Panc1 (cell line): ENCODE measurements at regions not wholly inside any gene's neighbourhood (a gene's known extent, or its start where the extent isn't known, plus 50 kb on each side); places are given as distances from the start of the nearest gene placed in this dataset.

Experiments
- ATAC-seq: fragments of 200-7000 bp; cut with Tn5 transposase; 2 replicates; pipeline ENCODE4 v1.9.1; 2020; ENCODE audit warnings: mild to moderate bottlenecking, moderate library complexity
- BruUV-seq: library from RNA; stranded (reverse); fragments of 400-500 nt; replicated peaks from 2 replicates; lab custom pipeline; 2021; lab: Mats Ljungman, UMichigan
- CTCF ChIA-PET: fragments of 300-600 bp; sonication (Branson Sonifier 250); formaldehyde crosslinking; loops from one replicate; lab custom pipeline; 2022; ENCODE audit warnings: antibody characterized with exemption; lab: Charles Lee
- POLR2A ChIA-PET: fragments of 300-600 bp; sonication (Branson Sonifier 250); formaldehyde crosslinking; loops from one replicate; lab custom pipeline; 2022; ENCODE audit warnings: antibody characterized with exemption; lab: Charles Lee
- DNase-seq: peaks from one replicate; pipeline ENCODE4 v3.0.0-alpha.2; 2010; ENCODE audit warnings: low read depth, low spot score
- H3K27ac ChIP-seq: 2 replicates; pipeline ENCODE4 v1.5.1; 2011; ENCODE audit warnings: mild to moderate bottlenecking, low read length, inconsistent platforms
- H3K27me3 ChIP-seq: fragments of 200-500 bp; sonication (Bioruptor generic); 2 replicates; pipeline ENCODE4 v1.6.0; 2014; ENCODE audit warnings: low read length, inconsistent platforms; ENCODE audit not compliant: control insufficient read depth, insufficient read depth
- H3K36me3 ChIP-seq: fragments of 200-500 bp; sonication (Bioruptor generic); 2 replicates; pipeline ENCODE4 v1.5.1; 2014; ENCODE audit warnings: inconsistent platforms, mild to moderate bottlenecking, low read length, moderate library complexity; ENCODE audit not compliant: control insufficient read depth, insufficient read depth
- H3K4me1 ChIP-seq: 2 replicates; pipeline ENCODE4 v1.5.1; 2011; ENCODE audit warnings: inconsistent platforms, mild to moderate bottlenecking, low read length, moderate library complexity; ENCODE audit not compliant: control insufficient read depth, insufficient read depth
- H3K4me3 ChIP-seq, 2 experiments: 2 replicates each; pipeline ENCODE4 v1.5.1; 2011 to 2012; ENCODE audit warnings: low read depth in 2 of 2, low read length in 2 of 2, mild to moderate bottlenecking in 2 of 2, inconsistent platforms in 1 of 2, moderate library complexity in 1 of 2
- H3K9me3 ChIP-seq: fragments of 200-500 bp; sonication (Bioruptor generic); 2 replicates; pipeline ENCODE4 v1.5.1; 2014; ENCODE audit warnings: low read depth, mild to moderate bottlenecking, inconsistent platforms, low read length, moderate library complexity; ENCODE audit not compliant: control insufficient read depth, insufficient read depth
- CTCF ChIP-seq: fragments of 450-650 bp; IDR thresholded peaks from 2 replicates; pipeline ENCODE4 v1.5.1; 2017; ENCODE audit warnings: mild to moderate bottlenecking
- POLR2AphosphoS5 ChIP-seq: IDR thresholded peaks from 2 replicates; pipeline ENCODE4 v1.6.1; 2012; ENCODE audit warnings: mild to moderate bottlenecking, low read depth, low read length, moderate library complexity
- REST ChIP-seq, 2 experiments: IDR thresholded peaks; 2 replicates each; pipeline ENCODE4 v1.6.1; 2011 to 2012; ENCODE audit warnings: low read depth in 2 of 2, control low read depth in 1 of 2, low read length in 1 of 2, mild to moderate bottlenecking in 1 of 2, moderate library complexity in 1 of 2; ENCODE audit not compliant: insufficient read depth in 1 of 2
- SIN3A ChIP-seq: IDR thresholded peaks from 2 replicates; pipeline ENCODE4 v1.6.1; 2012; ENCODE audit warnings: low read depth, mild to moderate bottlenecking, low read length, moderate library complexity, borderline replicate concordance; ENCODE audit not compliant: insufficient read depth
- TCF7L2 ChIP-seq: IDR thresholded peaks from 2 replicates; pipeline ENCODE4 v1.6.1; 2011; ENCODE audit warnings: mild to moderate bottlenecking, low read depth, low read length, inconsistent platforms
- in situ Hi-C: cut with HindIII; loops from 2 replicates; pipeline ENCODE4 v1.10.0; 2016; ENCODE audit warnings: low sequenced_read_pairs, low pct_unique_long_range_greater_than_20kb
- intact Hi-C: fragments of 100-400 bp; cut with micrococcal nuclease; formaldehyde crosslinking; loops from one replicate; pipeline ENCODE4 v1.10.0; 2022; ENCODE audit not compliant: unreplicated experiment

- Histone ChIP-seq H3K4me3 (no peak overlapping the region), H3K9me3 (no peaks in the 10 kb centered on the region; the same call in 1 of the 2 replicates), H3K4me1 (no peaks in the 10 kb centered on the region), H3K27ac (no peak overlapping the region), H3K27me3 (no peaks in the 10 kb centered on the region), H3K36me3 (no peaks in the 10 kb centered on the region)
- TF ChIP-seq REST (IDR thresholded peaks at IDR 0.05; ENCODE audit: insufficient read depth in 1 of 2, low read depth in 2 of 2, low read length in 1 of 2) (no peak), POLR2AphosphoS5 (no peak), CTCF (no peak), SIN3A (no peak), TCF7L2 (no peak)
- ATAC-seq (no peak), DNase-seq (no peak)
- POLR2A ChIA-PET = no interaction called here
- no TSS peak for BruUV-seq
- intact Hi-C loops (no loop called here), in situ Hi-C loops (no loop called here)
- CTCF ChIA-PET = no interaction called here
Observed at GRCh38 chr12:28961948-28962384, 187.1 kb upstream of the FAR2 start.

- no TSS peak for BruUV-seq
- Histone ChIP-seq H3K27me3 (no peaks in the 10 kb centered on the region), H3K4me3 (no peak overlapping the region), H3K36me3 (no peaks in the 10 kb centered on the region), H3K9me3 (no peaks in the 10 kb centered on the region; the same call in 1 of the 2 replicates), H3K4me1 (no peaks in the 10 kb centered on the region), H3K27ac (no peak overlapping the region)
- in situ Hi-C loops = no loop called here
- intact Hi-C loops = no loop called here
- TF ChIP-seq REST (IDR thresholded peaks at IDR 0.05; ENCODE audit: insufficient read depth in 1 of 2, low read depth in 2 of 2, low read length in 1 of 2) (no peak), CTCF (peak; percentile 15; the same call in 1 of the 2 replicates), SIN3A (no peak)
- ChIA-PET POLR2A (no interaction called here), CTCF (no interaction called here)
- no peak for ATAC-seq
- no peak for DNase-seq
Observed at GRCh38 chr12:28963554-28963953, 185.5 kb upstream of the FAR2 start.
